Fibroblast of lung (primary cell): ENCODE measurements at regions not wholly inside any gene's neighbourhood (a gene's known extent, or its start where the extent isn't known, plus 50 kb on each side); places are given as distances from the start of the nearest gene placed in this dataset.

Experiments
- EZH2 ChIP-seq: IDR thresholded peaks from 2 replicates; pipeline ENCODE4 v1.5.1; 2012; ENCODE audit warnings: low read length, control low read depth, mild to moderate bottlenecking; ENCODE audit errors: missing control alignments
- TF ChIP-seq, protein P1 (sequence below), 2 donors: IDR thresholded peaks in 1 of 2; conservative IDR thresholded peaks in 1 of 2; 1 replicate in 1 of 2; 2 replicates in 1 of 2; pipeline ENCODE4 v1.5.1; 2011 to 2012; ENCODE audit warnings: low read length in 2 of 2, control low read depth in 1 of 2, inconsistent platforms in 1 of 2, low read depth in 1 of 2, mild to moderate bottlenecking in 1 of 2

DNA sequence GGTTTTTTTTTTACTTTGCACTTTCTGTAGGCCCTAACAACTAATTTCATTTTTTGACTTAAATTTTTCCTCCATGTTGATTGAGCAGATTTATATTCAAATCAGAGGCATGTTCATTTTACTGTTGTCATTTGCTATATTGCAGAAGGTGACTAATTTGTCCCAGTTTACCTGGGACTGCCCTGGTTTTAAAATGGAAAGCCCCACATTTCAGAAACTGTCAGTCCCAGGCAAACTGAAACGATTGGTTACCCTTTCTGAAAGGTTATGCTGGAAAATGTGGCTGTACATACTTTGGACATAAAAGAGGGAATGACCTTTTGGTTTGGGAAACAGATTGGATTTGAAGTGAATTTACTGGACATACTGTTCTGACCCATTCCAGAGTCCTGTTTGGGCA lies 160.0 kb downstream of the SPCS3 start:
- TF ChIP-seq EZH2: no peak
- TF ChIP-seq, protein P1, sequence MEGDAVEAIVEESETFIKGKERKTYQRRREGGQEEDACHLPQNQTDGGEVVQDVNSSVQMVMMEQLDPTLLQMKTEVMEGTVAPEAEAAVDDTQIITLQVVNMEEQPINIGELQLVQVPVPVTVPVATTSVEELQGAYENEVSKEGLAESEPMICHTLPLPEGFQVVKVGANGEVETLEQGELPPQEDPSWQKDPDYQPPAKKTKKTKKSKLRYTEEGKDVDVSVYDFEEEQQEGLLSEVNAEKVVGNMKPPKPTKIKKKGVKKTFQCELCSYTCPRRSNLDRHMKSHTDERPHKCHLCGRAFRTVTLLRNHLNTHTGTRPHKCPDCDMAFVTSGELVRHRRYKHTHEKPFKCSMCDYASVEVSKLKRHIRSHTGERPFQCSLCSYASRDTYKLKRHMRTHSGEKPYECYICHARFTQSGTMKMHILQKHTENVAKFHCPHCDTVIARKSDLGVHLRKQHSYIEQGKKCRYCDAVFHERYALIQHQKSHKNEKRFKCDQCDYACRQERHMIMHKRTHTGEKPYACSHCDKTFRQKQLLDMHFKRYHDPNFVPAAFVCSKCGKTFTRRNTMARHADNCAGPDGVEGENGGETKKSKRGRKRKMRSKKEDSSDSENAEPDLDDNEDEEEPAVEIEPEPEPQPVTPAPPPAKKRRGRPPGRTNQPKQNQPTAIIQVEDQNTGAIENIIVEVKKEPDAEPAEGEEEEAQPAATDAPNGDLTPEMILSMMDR (conservative IDR thresholded peaks at IDR 0.05 in 1 of 2, IDR thresholded peaks at IDR 0.05 in 1 of 2; ENCODE audit: low read depth in 1 of 2, low read length in 2 of 2): no peak
